WTC11 (cell line): ENCODE measurements at regions not wholly inside any gene's neighbourhood (a gene's known extent, or its start where the extent isn't known, plus 50 kb on each side); places are given as distances from the start of the nearest gene placed in this dataset.

Experiments
- ATAC-seq: fragments of 200-7000 bp; cut with Tn5 transposase; 2 replicates; pipeline ENCODE4 v1.10.0; 2021; ENCODE audit warnings: mild to moderate bottlenecking, moderate library complexity
- CTCF ChIA-PET: fragments of 300-600 bp; sonication (Branson Sonifier 250); formaldehyde crosslinking; loops from one replicate; lab custom pipeline; 2021; ENCODE audit warnings: antibody characterized with exemption; lab: Charles Lee
- POLR2A ChIA-PET: fragments of 350-600 bp; sonication (Branson Sonifier 250); formaldehyde crosslinking; loops from one replicate; lab custom pipeline; 2021; ENCODE audit warnings: antibody characterized with exemption; lab: Charles Lee
- DNase-seq: peaks from one replicate; pipeline ENCODE4 v3.0.0; 2021; ENCODE audit warnings: low spot score
- H3K27ac Mint-ChIP-seq: 2 replicates; pipeline ENCODE4 v1.8.0; 2021; ENCODE audit warnings: mixed read lengths
- H3K27me3 Mint-ChIP-seq: 2 replicates; pipeline ENCODE4 v1.8.0; 2021; ENCODE audit warnings: low read depth, mild to moderate bottlenecking, moderate library complexity, mixed read lengths
- H3K36me3 Mint-ChIP-seq: 2 replicates; pipeline ENCODE4 v1.8.0; 2021; ENCODE audit warnings: mixed read lengths
- H3K4me1 Mint-ChIP-seq: 2 replicates; pipeline ENCODE4 v1.8.0; 2022; ENCODE audit warnings: mixed read lengths
- H3K4me3 Mint-ChIP-seq: 2 replicates; pipeline ENCODE4 v1.8.0; 2021; ENCODE audit warnings: mild to moderate bottlenecking, moderate library complexity, mixed read lengths
- H3K9me3 Mint-ChIP-seq: 2 replicates; pipeline ENCODE4 v1.8.0; 2021; ENCODE audit warnings: mixed read lengths
- CDX4 ChIP-seq: fragments of 250-450 bp; sonication (Bioruptor Pico); IDR thresholded peaks from 2 replicates; pipeline ENCODE4 v1.9.0; 2021; ENCODE audit warnings: moderate library complexity, mild to moderate bottlenecking, inconsistent platforms, borderline replicate concordance
- CREM ChIP-seq: sonication (generic); formaldehyde crosslinking; IDR thresholded peaks from 2 replicates; pipeline ENCODE4 v1.8.1; 2022; ENCODE audit warnings: mild to moderate bottlenecking, missing genetic modification reagents, moderate library complexity
- FOXJ3 ChIP-seq: sonication (generic); formaldehyde crosslinking; IDR thresholded peaks from 2 replicates; pipeline ENCODE4 v1.9.0; 2021; ENCODE audit warnings: missing genetic modification reagents, mild to moderate bottlenecking, borderline replicate concordance
- FOXK1 ChIP-seq: sonication (generic); formaldehyde crosslinking; IDR thresholded peaks from 2 replicates; pipeline ENCODE4 v1.8.0; 2022; ENCODE audit warnings: mild to moderate bottlenecking, moderate library complexity, missing genetic modification reagents
- FOXP1 ChIP-seq: sonication (generic); formaldehyde crosslinking; IDR thresholded peaks from 2 replicates; pipeline ENCODE4 v1.8.0; 2022; ENCODE audit warnings: missing genetic modification reagents, mild to moderate bottlenecking, moderate library complexity, borderline replicate concordance
- JUN ChIP-seq: sonication (generic); formaldehyde crosslinking; IDR thresholded peaks from 2 replicates; pipeline ENCODE4 v1.8.0; 2023; ENCODE audit warnings: mild to moderate bottlenecking, missing genetic modification reagents
- NR1H2 ChIP-seq: sonication (generic); formaldehyde crosslinking; IDR thresholded peaks from 2 replicates; pipeline ENCODE4 v1.9.0; 2021; ENCODE audit warnings: mild to moderate bottlenecking, moderate library complexity, missing genetic modification reagents
- SMAD4 ChIP-seq: sonication (generic); formaldehyde crosslinking; IDR thresholded peaks from 2 replicates; pipeline ENCODE4 v1.8.0; 2022; ENCODE audit warnings: mild to moderate bottlenecking, missing genetic modification reagents
- TCF7 ChIP-seq: sonication (generic); formaldehyde crosslinking; IDR thresholded peaks from 2 replicates; pipeline ENCODE4 v1.8.0; 2022; ENCODE audit warnings: mild to moderate bottlenecking, low read depth, missing genetic modification reagents, moderate library complexity
- ZNF121 ChIP-seq: sonication (generic); formaldehyde crosslinking; IDR thresholded peaks from 2 replicates; pipeline ENCODE4 v1.8.0; 2023; ENCODE audit warnings: missing genetic modification reagents
- ZNF232 ChIP-seq: sonication (generic); formaldehyde crosslinking; IDR thresholded peaks from 2 replicates; pipeline ENCODE4 v1.8.0; 2022; ENCODE audit warnings: mild to moderate bottlenecking, missing genetic modification reagents
- ZNF317 ChIP-seq: sonication (generic); formaldehyde crosslinking; IDR thresholded peaks from 2 replicates; pipeline ENCODE4 v1.8.1; 2023; ENCODE audit warnings: low read depth, mild to moderate bottlenecking, moderate library complexity, missing genetic modification reagents, borderline replicate concordance
- ZNF416 ChIP-seq: fragments of 250-450 bp; sonication (Bioruptor Pico); IDR thresholded peaks from 2 replicates; pipeline ENCODE4 v1.9.0; 2021; ENCODE audit warnings: mild to moderate bottlenecking, inconsistent platforms
- TF ChIP-seq, protein P1 (sequence below): fragments of 250-450 bp; sonication (Bioruptor Pico); conservative IDR thresholded peaks from 2 replicates; pipeline ENCODE4 v1.9.0; 2021; ENCODE audit warnings: mild to moderate bottlenecking
- TF ChIP-seq, protein P2 (sequence below): sonication (generic); formaldehyde crosslinking; IDR thresholded peaks from 2 replicates; pipeline ENCODE4 v1.8.1; 2023; ENCODE audit warnings: mild to moderate bottlenecking, missing genetic modification reagents
- TF ChIP-seq, protein P3 (sequence below): sonication (generic); formaldehyde crosslinking; IDR thresholded peaks from 2 replicates; pipeline ENCODE4 v1.8.1; 2022; ENCODE audit warnings: low read depth, mild to moderate bottlenecking, moderate library complexity, missing genetic modification reagents, borderline replicate concordance
- TF ChIP-seq, protein P4 (sequence below): sonication (generic); formaldehyde crosslinking; conservative IDR thresholded peaks from 2 replicates; pipeline ENCODE4 v1.8.1; 2022; ENCODE audit warnings: mild to moderate bottlenecking, missing genetic modification reagents
- TF ChIP-seq, protein P5 (sequence below): sonication (generic); formaldehyde crosslinking; IDR thresholded peaks from 2 replicates; pipeline ENCODE4 v1.8.1; 2023; ENCODE audit warnings: mild to moderate bottlenecking, missing genetic modification reagents, moderate library complexity
- TF ChIP-seq, protein P6 (sequence below): fragments of 200-600 bp; IDR thresholded peaks from 2 replicates; pipeline ENCODE4 v1.8.0; 2022; ENCODE audit warnings: antibody characterized with exemption

DNA sequence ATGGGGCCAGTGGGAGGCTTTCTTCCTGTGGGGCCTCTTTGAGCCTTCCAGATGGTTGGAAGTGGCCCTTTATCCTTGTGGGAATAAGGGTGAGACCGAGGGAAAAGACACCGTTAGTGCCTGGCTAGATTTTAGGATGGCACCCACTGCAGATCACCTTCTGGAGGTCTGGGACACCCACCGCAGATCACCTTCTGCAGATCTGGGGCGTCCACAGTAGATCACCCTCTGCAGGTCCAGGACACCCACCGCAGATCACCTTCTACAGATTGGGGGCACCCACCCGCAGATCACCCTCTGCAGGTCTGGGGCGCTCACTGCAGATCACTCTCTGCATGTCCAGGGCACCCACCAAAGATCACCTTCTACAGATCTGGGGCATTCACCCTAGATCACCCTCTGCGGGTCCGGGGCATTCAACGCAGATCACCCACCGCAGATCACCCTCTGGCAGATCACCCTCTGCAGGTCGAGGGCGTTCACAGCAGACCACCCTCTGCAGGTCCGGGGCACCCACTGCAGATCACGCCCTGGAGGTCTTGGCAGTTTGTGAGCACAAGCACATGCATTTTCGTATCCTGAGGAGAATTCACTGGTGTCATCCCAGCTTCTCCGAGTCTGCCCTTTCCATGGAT is 153.4 kb upstream of the TSHZ3 start:
- H3K4me3 Mint-ChIP-seq, result no peak overlapping the region
- peaks cover 17% of the 10 kb centered on the region; the same call in 1 of the 2 replicates for H3K9me3 Mint-ChIP-seq
- no peak for ATAC-seq
- no peak overlapping the region for H3K27ac Mint-ChIP-seq
- POLR2A ChIA-PET, result no interaction called here
- CTCF ChIA-PET, result no interaction called here
- peaks cover 4% of the 10 kb centered on the region for H3K27me3 Mint-ChIP-seq
- TF ChIP-seq CDX4 (CRISPR knock-in tag) (no peak), ZNF121 (CRISPR knock-in tag) (no peak), TCF7 (CRISPR knock-in tag) (no peak), SMAD4 (CRISPR knock-in tag) (no peak), FOXP1 (CRISPR knock-in tag) (no peak)
- TF ChIP-seq, protein P1, sequence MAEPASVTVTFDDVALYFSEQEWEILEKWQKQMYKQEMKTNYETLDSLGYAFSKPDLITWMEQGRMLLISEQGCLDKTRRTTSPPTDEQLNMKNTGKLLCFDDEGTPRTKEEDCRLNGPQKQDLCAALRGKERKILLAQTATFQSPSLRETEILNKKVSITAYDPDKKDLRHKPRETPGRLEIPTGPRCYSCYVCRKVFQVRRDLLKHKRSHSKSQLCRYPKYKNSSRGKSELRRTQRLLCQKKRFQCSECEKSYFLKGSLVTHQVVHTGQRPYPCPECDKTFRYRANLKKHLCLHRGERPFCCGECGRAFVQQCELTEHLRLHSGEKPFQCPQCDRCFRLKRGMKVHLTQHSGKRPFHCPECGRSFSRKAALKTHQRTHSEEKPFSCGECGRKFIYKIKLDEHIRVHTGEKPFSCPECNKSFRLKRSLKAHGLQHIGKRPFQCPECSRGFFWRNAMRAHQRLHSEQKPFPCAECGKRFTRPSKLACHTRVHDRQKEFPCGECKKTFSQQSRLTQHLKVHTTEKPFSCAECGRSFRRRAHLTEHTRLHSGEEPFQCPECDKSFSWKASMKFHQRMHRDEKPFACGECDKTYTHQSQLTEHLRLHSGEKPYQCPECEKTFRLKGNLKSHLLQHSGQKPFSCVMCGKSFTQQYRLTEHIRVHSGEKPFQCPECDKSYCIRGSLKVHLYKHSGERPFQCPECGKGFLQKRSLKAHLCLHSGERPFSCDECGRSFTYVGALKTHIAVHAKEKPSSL (CRISPR knock-in tag), result no peak
- TF ChIP-seq, protein P2, sequence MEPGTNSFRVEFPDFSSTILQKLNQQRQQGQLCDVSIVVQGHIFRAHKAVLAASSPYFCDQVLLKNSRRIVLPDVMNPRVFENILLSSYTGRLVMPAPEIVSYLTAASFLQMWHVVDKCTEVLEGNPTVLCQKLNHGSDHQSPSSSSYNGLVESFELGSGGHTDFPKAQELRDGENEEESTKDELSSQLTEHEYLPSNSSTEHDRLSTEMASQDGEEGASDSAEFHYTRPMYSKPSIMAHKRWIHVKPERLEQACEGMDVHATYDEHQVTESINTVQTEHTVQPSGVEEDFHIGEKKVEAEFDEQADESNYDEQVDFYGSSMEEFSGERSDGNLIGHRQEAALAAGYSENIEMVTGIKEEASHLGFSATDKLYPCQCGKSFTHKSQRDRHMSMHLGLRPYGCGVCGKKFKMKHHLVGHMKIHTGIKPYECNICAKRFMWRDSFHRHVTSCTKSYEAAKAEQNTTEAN (CRISPR knock-in tag), result no peak
- TF ChIP-seq, protein P3, sequence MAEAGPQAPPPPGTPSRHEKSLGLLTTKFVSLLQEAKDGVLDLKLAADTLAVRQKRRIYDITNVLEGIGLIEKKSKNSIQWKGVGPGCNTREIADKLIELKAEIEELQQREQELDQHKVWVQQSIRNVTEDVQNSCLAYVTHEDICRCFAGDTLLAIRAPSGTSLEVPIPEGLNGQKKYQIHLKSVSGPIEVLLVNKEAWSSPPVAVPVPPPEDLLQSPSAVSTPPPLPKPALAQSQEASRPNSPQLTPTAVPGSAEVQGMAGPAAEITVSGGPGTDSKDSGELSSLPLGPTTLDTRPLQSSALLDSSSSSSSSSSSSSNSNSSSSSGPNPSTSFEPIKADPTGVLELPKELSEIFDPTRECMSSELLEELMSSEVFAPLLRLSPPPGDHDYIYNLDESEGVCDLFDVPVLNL, result no peak
- TF ChIP-seq, protein P4, sequence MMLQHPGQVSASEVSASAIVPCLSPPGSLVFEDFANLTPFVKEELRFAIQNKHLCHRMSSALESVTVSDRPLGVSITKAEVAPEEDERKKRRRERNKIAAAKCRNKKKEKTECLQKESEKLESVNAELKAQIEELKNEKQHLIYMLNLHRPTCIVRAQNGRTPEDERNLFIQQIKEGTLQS (CRISPR knock-in tag), result no peak
- TF ChIP-seq, all 79 proteins: peak for 0
- H3K4me1 Mint-ChIP-seq, result peaks cover 8% of the 10 kb centered on the region; the same call in 1 of the 2 replicates
- DNase-seq, result no peak
- no peaks in the 10 kb centered on the region for H3K36me3 Mint-ChIP-seq

DNA sequence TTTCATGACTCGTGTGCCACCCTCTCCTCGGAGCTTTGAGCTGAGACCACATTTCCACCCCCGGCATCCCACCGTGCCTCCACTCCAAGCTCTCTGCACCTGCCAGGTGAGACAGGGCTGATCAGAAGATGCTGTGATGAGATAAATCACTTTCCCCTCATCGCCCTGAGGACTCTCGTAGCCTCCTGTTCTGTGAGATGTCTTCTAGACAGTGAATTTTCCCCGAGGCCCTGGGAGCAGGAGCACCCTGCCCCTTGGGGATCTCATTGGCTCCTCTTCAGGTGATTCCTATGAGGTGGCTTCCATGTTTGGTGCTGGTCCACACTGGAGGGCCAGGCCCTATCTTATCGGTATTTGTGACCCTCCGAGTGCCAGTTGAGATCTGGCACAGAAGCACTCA is 154.0 kb upstream of the TSHZ3 start:
- H3K9me3 Mint-ChIP-seq, result peaks cover 16% of the 10 kb centered on the region; the same call in 1 of the 2 replicates
- no peak for DNase-seq
- CTCF ChIA-PET, result no interaction called here
- peaks cover 4% of the 10 kb centered on the region for H3K27me3 Mint-ChIP-seq
- no peak overlapping the region; the same call in 1 of the 2 replicates for H3K27ac Mint-ChIP-seq
- H3K4me3 Mint-ChIP-seq, result no peak overlapping the region
- no peaks in the 10 kb centered on the region for H3K36me3 Mint-ChIP-seq
- POLR2A ChIA-PET, result no interaction called here
- peaks cover 14% of the 10 kb centered on the region for H3K4me1 Mint-ChIP-seq
- ATAC-seq, result no peak
- TF ChIP-seq ZNF232 (CRISPR knock-in tag), result no peak
- TF ChIP-seq, protein P5, sequence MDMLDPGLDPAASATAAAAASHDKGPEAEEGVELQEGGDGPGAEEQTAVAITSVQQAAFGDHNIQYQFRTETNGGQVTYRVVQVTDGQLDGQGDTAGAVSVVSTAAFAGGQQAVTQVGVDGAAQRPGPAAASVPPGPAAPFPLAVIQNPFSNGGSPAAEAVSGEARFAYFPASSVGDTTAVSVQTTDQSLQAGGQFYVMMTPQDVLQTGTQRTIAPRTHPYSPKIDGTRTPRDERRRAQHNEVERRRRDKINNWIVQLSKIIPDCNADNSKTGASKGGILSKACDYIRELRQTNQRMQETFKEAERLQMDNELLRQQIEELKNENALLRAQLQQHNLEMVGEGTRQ (CRISPR knock-in tag), result no peak
- no peak for TF ChIP-seq ZNF317 (CRISPR knock-in tag)
- TF ChIP-seq CREM, result no peak
- no peak for TF ChIP-seq JUN
- TF ChIP-seq, protein P6, sequence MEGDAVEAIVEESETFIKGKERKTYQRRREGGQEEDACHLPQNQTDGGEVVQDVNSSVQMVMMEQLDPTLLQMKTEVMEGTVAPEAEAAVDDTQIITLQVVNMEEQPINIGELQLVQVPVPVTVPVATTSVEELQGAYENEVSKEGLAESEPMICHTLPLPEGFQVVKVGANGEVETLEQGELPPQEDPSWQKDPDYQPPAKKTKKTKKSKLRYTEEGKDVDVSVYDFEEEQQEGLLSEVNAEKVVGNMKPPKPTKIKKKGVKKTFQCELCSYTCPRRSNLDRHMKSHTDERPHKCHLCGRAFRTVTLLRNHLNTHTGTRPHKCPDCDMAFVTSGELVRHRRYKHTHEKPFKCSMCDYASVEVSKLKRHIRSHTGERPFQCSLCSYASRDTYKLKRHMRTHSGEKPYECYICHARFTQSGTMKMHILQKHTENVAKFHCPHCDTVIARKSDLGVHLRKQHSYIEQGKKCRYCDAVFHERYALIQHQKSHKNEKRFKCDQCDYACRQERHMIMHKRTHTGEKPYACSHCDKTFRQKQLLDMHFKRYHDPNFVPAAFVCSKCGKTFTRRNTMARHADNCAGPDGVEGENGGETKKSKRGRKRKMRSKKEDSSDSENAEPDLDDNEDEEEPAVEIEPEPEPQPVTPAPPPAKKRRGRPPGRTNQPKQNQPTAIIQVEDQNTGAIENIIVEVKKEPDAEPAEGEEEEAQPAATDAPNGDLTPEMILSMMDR, result no peak
- no peak for TF ChIP-seq ZNF416 (CRISPR knock-in tag)
- no peak for TF ChIP-seq FOXJ3 (CRISPR knock-in tag)
- no peak for TF ChIP-seq NR1H2 (CRISPR knock-in tag)
- no peak for TF ChIP-seq FOXK1
